ENCODE measurements at regions not wholly inside any gene's neighbourhood (a gene's known extent, or its start where the extent isn't known, plus 50 kb on each side); places are given as distances from the start of the nearest gene placed in this dataset.

- no peak for TF ChIP-seq CTCF (IDR thresholded peaks at IDR 0.05)
- no peak for TF ChIP-seq TCF7L2 (IDR thresholded peaks at IDR 0.05; ENCODE audit: low read depth, low read length)
- no peak for TF ChIP-seq SIN3A (IDR thresholded peaks at IDR 0.05; ENCODE audit: borderline replicate concordance, insufficient read depth, low read depth, low read length)
- TF ChIP-seq POLR2AphosphoS5 (IDR thresholded peaks at IDR 0.05; ENCODE audit: low read depth, low read length), result no peak
Measured at GRCh38 chr9:103902263-103902662, 191.8 kb upstream of the SMC2 start.
